ENCODE measurements at regions not wholly inside any gene's neighbourhood (a gene's known extent, or its start where the extent isn't known, plus 50 kb on each side); places are given as distances from the start of the nearest gene placed in this dataset.

- DNase-seq (ENCODE audit: low read depth, low spot score), result no peak
- no peaks in the 10 kb centered on the region for H3K27me3 ChIP-seq (ENCODE audit: control insufficient read depth in 2 of 2, insufficient read depth in 2 of 2, low read length in 2 of 2)
- no peaks in the 10 kb centered on the region for H3K36me3 ChIP-seq (ENCODE audit: control insufficient read depth in 2 of 2, extremely low read depth in 1 of 2, insufficient read depth in 2 of 2, low read length in 2 of 2)
- no peak overlapping the region for H2AFZ ChIP-seq (ENCODE audit: low read depth, low read length)
- H3K9me1 ChIP-seq (replicated peaks; ENCODE audit: control insufficient read depth, extremely low read depth, insufficient read depth, low read length), result no peaks in the 10 kb centered on the region
- FAIRE-seq, result no peak
- no peak for TF ChIP-seq JUN (IDR thresholded peaks at IDR 0.05; ENCODE audit: borderline replicate concordance, insufficient read depth, insufficient read length, low read depth)
- no peak for TF ChIP-seq POLR2AphosphoS5 (IDR thresholded peaks at IDR 0.05; ENCODE audit: insufficient read depth, low read depth, low read length)
- no peak for TF ChIP-seq MAX (IDR thresholded peaks at IDR 0.05; ENCODE audit: insufficient read depth, insufficient read length)
- no peak for TF ChIP-seq GATA2 (IDR thresholded peaks at IDR 0.05; ENCODE audit: insufficient read depth, insufficient read length, low read depth, low read length)
- TF ChIP-seq FOS (IDR thresholded peaks at IDR 0.05; ENCODE audit: borderline replicate concordance, insufficient read depth, low read length), result no peak
- no peak for TF ChIP-seq EZH2 (IDR thresholded peaks at IDR 0.05; ENCODE audit: borderline replicate concordance, low read depth, low read length, severe bottlenecking)
- TF ChIP-seq POLR2A (IDR thresholded peaks at IDR 0.05; ENCODE audit: low read depth, low read length), result no peak
- TF ChIP-seq MYC (IDR thresholded peaks at IDR 0.05; ENCODE audit: low read depth, low read length), result no peak
- no peak for TF ChIP-seq CTCF (IDR thresholded peaks at IDR 0.05; ENCODE audit: extremely low read depth in 1 of 2, insufficient read depth in 1 of 2, low read depth in 1 of 2, low read length in 2 of 2)
- H3K4me2 ChIP-seq (ENCODE audit: insufficient read depth, low read length), result no peak overlapping the region
- H3K79me2 ChIP-seq (ENCODE audit: control insufficient read depth, insufficient read depth, low read length), result no peaks in the 10 kb centered on the region
- CTCF ChIA-PET, result interaction anchor here (1.0 kb wide), 1 partner anchor 15 kb away, joined by 3 read pairs; no protein-coding TSS in a partner anchor
- H3K9me3 ChIP-seq (replicated peaks; ENCODE audit: control insufficient read depth, insufficient read depth, low read length), result no peaks in the 10 kb centered on the region
- H3K4me1 ChIP-seq (ENCODE audit: control insufficient read depth, extremely low read depth, insufficient read depth, low read length), result no peaks in the 10 kb centered on the region
- intact Hi-C loops (cut with micrococcal nuclease) (no loop called here), dilution Hi-C loops (cut with MboI; ENCODE audit: extremely low pct_ligation_motif_present, low sequenced_read_pairs) (no loop called here)
- no peak overlapping the region for H3K4me3 ChIP-seq (replicated peaks in 1 of 3; ENCODE audit: insufficient read depth in 1 of 3, low read depth in 1 of 3, low read length in 3 of 3)
- BruUV-seq (replicated peaks), result no TSS peak
- H3K27ac ChIP-seq (ENCODE audit: insufficient read depth, low read depth, low read length), result no peak overlapping the region
- no peaks in the 10 kb centered on the region for H4K20me1 ChIP-seq (replicated peaks; ENCODE audit: control insufficient read depth, extremely low read depth, insufficient read depth, low read length)
- no peak overlapping the region for H3K9ac ChIP-seq (replicated peaks; ENCODE audit: extremely low read depth, insufficient read depth, low read length)
- POLR2A ChIA-PET, result no interaction called here
Observed at GRCh38 chr4:95981591-95981990, 141.7 kb downstream of the PDHA2 start.
